Heart left ventricle (tissue), 16 donors: ENCODE measurements at regions not wholly inside any gene's neighbourhood (a gene's known extent, or its start where the extent isn't known, plus 50 kb on each side); places are given as distances from the start of the nearest gene placed in this dataset.

Experiments used
- ATAC-seq, 4 donors: fragments of 200-7000 bp; cut with Tn5 transposase; one replicate each; pipeline ENCODE4 v1.9.1; 2020 to 2022; ENCODE audit warnings: moderate library complexity in 4 of 4, mild to moderate bottlenecking in 3 of 4, moderate number of reproducible peaks in 1 of 4
- DNase-seq, 5 donors: peaks; one replicate each; pipeline ENCODE4 v3.0.0-alpha.2; 2020
- H3K27ac ChIP-seq, 12 donors: fragments of 200-600 bp; sonication (generic) in 4 of 12; one replicate each; pipeline versions ENCODE4 v1.5.0 to v1.8.0; 2016 to 2022; ENCODE audit warnings: mild to moderate bottlenecking in 2 of 12
- H3K27me3 ChIP-seq, 9 donors: fragments of 200-600 bp; sonication (generic) in 2 of 9; one replicate each; pipeline versions ENCODE4 v1.5.1 to v1.8.0; 2016 to 2022; ENCODE audit warnings: mild to moderate bottlenecking in 3 of 9
- H3K36me3 ChIP-seq, 9 donors: fragments of 200-600 bp; sonication (generic) in 2 of 9; one replicate each; pipeline versions ENCODE4 v1.5.0 to v1.8.0; 2018 to 2022; ENCODE audit warnings: mild to moderate bottlenecking in 2 of 9
- H3K4me1 ChIP-seq, 12 donors: fragments of 200-600 bp; sonication (generic) in 4 of 12; one replicate each; pipeline versions ENCODE4 v1.5.0 to v1.8.0; 2016 to 2022; ENCODE audit warnings: mild to moderate bottlenecking in 3 of 12
- H3K4me3 ChIP-seq, 12 donors: fragments of 200-600 bp; sonication (generic) in 4 of 12; one replicate each; pipeline versions ENCODE4 v1.5.0 to v1.8.0; 2017 to 2022; ENCODE audit warnings: mild to moderate bottlenecking in 9 of 12, moderate library complexity in 4 of 12
- H3K9me3 ChIP-seq, 12 donors: fragments of 200-600 bp; sonication (generic) in 4 of 12; one replicate each; pipeline versions ENCODE4 v1.5.0 to v1.8.0; 2016 to 2022; ENCODE audit warnings: mild to moderate bottlenecking in 1 of 12
- POLR2A ChIP-seq, 2 donors: fragments of 450-650 bp; IDR thresholded peaks; one replicate each; pipeline ENCODE4 v1.6.1; 2017; ENCODE audit warnings: antibody characterized with exemption in 2 of 2, mild to moderate bottlenecking in 2 of 2, moderate library complexity in 2 of 2
- WGBS, 4 donors: extraction: QIAGEN DNeasy Blood & Tissue Kit in 2 of 4; methylation state at CpG; one replicate each; pipeline versions ENCODE4 v1.1.5 to v1.1.7; 2013 to 2018; 5-methylcytosine and 5-hydroxymethylcytosine counted together
- intact Hi-C, 10 donors: fragments of 100-400 bp; cut with DNase I; formaldehyde crosslinking; loops; one replicate each; pipeline versions ENCODE4 v1.11.1 to v1.14.2; 2022
- TF ChIP-seq, protein P1 (sequence below), 12 donors: fragments of 200-600 bp; sonication (generic) in 4 of 12; IDR thresholded peaks; one replicate each; pipeline versions ENCODE4 v1.5.0 to v1.8.0; 2018 to 2022; ENCODE audit warnings: antibody characterized with exemption in 12 of 12, mild to moderate bottlenecking in 5 of 12
- donor health status: ischemic (EF 13 %, LVEDD 7.1; RV severe dilation, severe dysfunction).
- donor health status: healthy with polysubstance abuse.
- donor health status: DM: no; HTN: yes; CAD: no.
- donor health status: DM: no; HTN: no; CAD: no.
- donor health status: ischemic (EF 25% LVEDD 6.9; RV normal size, moderate dysfunction).
- donor health status: ischemic (EF 25% LVEDD 5.7; RV mildly dilated, moderate dysfunction).
- donor health status: healthy.
- donor health status: DM: yes; HTN: yes; CAD: no.
- donor health status: ischemic (EF 35%, LVEDD 5.7; RV mildly dilated, moderate dysfunction).
- donor health status: nonischemic (EF 11% LVEDD 7.7; RV severe dilation, severe dysfunction).
- donor health status: DM: yes; HTN: yes; CAD: no.
- donor health status: PGD.
- donor health status: ischemic (EF 29% LVEDD 5.4; RV normal size, mild dysfunction).
- donor health status: nonischemic (EF 23%, LVEDD 6.1; RV moderate dilation, normal function).

DNA sequence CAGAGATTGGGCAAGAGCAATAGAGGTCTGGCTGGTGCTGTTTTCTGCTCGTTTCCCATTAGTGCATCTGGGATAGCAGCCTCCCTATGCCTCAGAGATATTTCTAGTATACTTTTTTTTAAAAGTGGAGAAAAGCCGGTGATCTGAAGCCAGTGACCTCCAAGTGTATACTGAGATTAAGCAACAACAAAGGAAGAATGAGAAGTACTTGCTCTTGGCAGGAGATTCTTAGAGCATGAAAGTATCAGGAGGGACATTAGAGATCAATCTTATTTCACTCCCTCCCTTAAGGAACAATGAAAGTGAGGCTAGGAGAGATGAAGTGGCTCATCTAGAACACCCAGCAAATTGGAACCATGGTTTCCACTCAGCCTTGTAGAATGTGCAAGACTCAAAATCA lies 423.3 kb downstream of the SOX2 start:
- no peak overlapping the region for H3K27ac ChIP-seq
- 55 to 66% (median 62%) methylated on average over 2 of the region's 2 CpGs for WGBS, 4 donors
- H3K36me3 ChIP-seq = no peaks in the 10 kb centered on the region
- no peaks in the 10 kb centered on the region for H3K9me3 ChIP-seq
- DNase-seq (no peak), ATAC-seq (no peak)
- intact Hi-C loops = no loop called here
- no peaks in the 10 kb centered on the region for H3K4me1 ChIP-seq
- no peaks in the 10 kb centered on the region for H3K27me3 ChIP-seq
- no peak overlapping the region for H3K4me3 ChIP-seq
- TF ChIP-seq POLR2A (IDR thresholded peaks at IDR 0.05) = no peak
- TF ChIP-seq, protein P1, sequence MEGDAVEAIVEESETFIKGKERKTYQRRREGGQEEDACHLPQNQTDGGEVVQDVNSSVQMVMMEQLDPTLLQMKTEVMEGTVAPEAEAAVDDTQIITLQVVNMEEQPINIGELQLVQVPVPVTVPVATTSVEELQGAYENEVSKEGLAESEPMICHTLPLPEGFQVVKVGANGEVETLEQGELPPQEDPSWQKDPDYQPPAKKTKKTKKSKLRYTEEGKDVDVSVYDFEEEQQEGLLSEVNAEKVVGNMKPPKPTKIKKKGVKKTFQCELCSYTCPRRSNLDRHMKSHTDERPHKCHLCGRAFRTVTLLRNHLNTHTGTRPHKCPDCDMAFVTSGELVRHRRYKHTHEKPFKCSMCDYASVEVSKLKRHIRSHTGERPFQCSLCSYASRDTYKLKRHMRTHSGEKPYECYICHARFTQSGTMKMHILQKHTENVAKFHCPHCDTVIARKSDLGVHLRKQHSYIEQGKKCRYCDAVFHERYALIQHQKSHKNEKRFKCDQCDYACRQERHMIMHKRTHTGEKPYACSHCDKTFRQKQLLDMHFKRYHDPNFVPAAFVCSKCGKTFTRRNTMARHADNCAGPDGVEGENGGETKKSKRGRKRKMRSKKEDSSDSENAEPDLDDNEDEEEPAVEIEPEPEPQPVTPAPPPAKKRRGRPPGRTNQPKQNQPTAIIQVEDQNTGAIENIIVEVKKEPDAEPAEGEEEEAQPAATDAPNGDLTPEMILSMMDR (IDR thresholded peaks at IDR 0.05) = no peak

DNA sequence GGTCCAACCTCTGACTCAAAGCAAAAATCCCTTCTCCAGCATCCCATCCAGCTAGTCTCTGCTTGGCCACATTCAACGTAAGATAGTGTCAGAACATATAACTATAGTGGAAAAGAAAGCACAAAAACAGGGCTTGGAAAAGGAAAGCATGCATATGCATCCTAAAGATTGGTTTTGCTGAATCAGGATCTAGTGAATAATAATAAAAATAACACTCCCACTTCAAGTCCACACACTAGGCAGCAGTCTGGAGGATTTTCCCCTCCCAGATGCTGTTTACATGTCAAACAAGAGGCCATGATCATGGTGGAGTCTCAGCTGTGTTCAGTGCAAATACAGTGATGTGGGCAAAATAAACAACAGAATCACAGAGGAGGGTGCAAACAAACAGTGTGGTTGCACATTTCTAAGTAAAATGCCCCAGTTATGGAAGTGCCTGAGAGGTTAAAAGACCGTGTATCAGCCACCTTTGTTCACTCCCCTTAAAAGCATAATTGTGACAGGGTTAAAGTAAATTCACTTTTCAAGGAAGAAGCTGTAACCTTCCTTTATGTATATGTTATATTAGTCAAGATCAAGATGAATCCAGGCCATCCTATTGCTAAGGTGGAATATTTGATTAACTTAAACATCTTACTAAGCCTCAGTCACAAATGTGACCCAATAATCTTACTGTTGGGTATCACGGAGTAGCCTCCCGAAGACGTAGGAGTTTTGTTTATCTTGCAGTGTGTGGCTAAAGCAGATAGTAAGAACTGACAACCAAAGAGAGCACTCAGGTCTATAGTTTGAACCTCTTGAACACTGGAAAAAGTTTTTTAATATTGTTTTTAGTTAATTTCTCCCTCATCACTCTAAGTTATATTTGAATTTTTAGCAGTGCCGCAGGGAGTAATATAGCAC lies 424.5 kb downstream of the SOX2 start:
- H3K27me3 ChIP-seq = no peaks in the 10 kb centered on the region
- no peak overlapping the region for H3K4me3 ChIP-seq
- ATAC-seq (no peak), DNase-seq (no peak)
- TF ChIP-seq, protein P1 (IDR thresholded peaks at IDR 0.05) = no peak
- no peak for TF ChIP-seq POLR2A (IDR thresholded peaks at IDR 0.05)
- no peaks in the 10 kb centered on the region for H3K4me1 ChIP-seq
- 45 to 58% (median 50%) methylated on average over 6 of the region's 6 CpGs for WGBS, 4 donors
- no peak overlapping the region for H3K27ac ChIP-seq
- intact Hi-C loops = no loop called here
- no peaks in the 10 kb centered on the region for H3K36me3 ChIP-seq
- no peaks in the 10 kb centered on the region for H3K9me3 ChIP-seq

DNA sequence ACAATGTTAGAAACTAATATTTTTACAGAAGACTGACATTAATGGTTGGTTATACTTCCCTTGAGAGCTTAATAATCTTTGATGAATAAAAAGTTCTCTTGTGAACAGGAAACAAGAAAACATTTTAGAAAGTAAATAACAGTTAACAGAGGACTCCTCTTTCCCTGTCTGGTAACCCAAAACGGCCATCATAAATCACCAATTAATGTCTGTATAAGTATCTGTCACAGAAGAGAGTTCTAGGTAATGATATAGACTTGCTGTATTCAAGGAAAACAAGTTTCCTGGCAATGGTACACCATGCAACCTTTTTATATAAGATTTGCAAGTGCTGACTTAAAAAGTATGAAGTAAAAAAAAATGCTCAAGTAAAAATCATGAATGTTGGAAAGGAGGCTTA lies 426.7 kb downstream of the SOX2 start:
- H3K27me3 ChIP-seq = no peaks in the 10 kb centered on the region
- TF ChIP-seq, protein P1 (IDR thresholded peaks at IDR 0.05) = no peak
- TF ChIP-seq POLR2A (IDR thresholded peaks at IDR 0.05) = no peak
- no peak for DNase-seq
- ATAC-seq = no peak
- H3K4me3 ChIP-seq = no peak overlapping the region
- no peaks in the 10 kb centered on the region for H3K36me3 ChIP-seq
- intact Hi-C loops = no loop called here
- 55 to 65% (median 63%) methylated on average over 1 of the region's 1 CpG for WGBS, 4 donors
- H3K27ac ChIP-seq = no peak overlapping the region
- H3K4me1 ChIP-seq = no peaks in the 10 kb centered on the region
- H3K9me3 ChIP-seq = no peaks in the 10 kb centered on the region

DNA sequence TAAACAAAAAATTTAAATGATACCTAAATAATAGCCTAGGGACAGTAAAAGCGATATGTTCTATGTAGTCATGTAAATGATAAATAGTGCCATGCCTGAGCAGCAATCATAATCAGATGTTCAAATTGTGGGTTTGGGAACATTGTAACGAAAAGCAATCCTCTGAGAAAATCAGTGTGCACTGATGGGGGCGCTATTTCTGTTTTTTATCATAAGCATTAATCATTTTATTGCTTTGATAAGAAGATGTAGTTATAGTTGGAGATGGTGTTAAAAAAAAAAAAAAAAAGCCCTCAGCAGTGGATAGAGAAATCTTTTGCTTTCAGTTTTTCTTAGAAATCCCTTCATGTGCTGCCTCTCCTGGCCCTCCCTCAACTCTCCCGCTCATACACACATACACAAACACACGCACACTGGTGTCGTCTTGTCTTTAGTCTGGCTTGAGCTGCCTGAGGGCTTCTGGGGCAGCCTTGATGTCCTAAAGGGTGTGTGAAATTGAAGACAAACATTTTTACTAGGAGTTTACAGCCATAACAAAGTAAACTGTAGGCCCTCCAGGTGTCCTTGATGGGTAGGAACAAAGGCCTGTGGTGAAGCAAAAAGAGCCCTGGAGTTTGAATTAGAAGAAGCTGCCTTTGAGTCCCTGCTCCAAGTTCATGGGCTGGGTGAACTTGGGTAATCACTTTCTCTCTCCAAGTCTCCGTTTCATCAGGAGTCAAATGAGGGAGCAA lies 428.1 kb downstream of the SOX2 start:
- no peak overlapping the region for H3K27ac ChIP-seq
- H3K4me3 ChIP-seq = no peak overlapping the region
- H3K27me3 ChIP-seq = peaks cover 0 to 4% (median 0%) of the 10 kb centered on the region in 9 donors
- DNase-seq (no peak), ATAC-seq (no peak)
- 57 to 61% (median 60%) methylated on average over 7 of the region's 7 CpGs for WGBS, 4 donors
- no peaks in the 10 kb centered on the region for H3K36me3 ChIP-seq
- intact Hi-C loops = no loop called here
- no peak for TF ChIP-seq POLR2A (IDR thresholded peaks at IDR 0.05)
- TF ChIP-seq, protein P1 (IDR thresholded peaks at IDR 0.05) = no peak
- no peaks in the 10 kb centered on the region for H3K4me1 ChIP-seq
- no peaks in the 10 kb centered on the region for H3K9me3 ChIP-seq
